HG02610 (cell line): ENCODE measurements at regions not wholly inside any gene's neighbourhood (a gene's known extent, or its start where the extent isn't known, plus 50 kb on each side); places are given as distances from the start of the nearest gene placed in this dataset.
"Not testable (repeated sequence)": the region's sequence is repeated elsewhere in the genome, so short reads cannot be mapped to it uniquely, and the experiment has no call there.

Source experiments
- ATAC-seq: cut with Tn5 transposase; IDR thresholded peaks from one replicate; pipeline ENCODE4 v1.9.1; 2021; ENCODE audit warnings: mild to moderate bottlenecking, moderate library complexity; ENCODE audit not compliant: unreplicated experiment

- ATAC-seq = no peak
These were observed 655.2 kb downstream of the FAM133A start for GRCh38 chrX:94329182-94329581.

- not testable (repeated sequence) for ATAC-seq
These were observed 667.7 kb downstream of the FAM133A start for GRCh38 chrX:94341730-94342129.

DNA sequence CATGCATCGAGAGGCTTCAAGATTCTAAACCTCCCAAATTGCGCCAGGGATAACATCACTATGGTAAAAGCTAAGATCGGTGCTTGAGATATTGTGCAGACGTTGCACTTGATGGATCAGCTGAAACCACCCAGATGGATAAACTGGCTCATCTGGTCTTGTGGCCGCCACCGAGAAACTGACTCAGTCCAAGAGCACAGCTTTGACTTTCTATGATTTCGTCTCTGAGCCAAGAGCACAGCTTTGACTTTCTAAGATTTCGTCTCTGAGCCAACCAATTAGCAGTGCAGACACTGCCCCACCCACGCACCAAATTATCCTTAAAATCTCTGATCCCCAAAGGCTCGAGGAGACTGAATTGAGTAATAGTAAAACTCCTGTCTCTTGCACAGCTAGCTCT is 687.2 kb downstream of the FAM133A start:
- peak; percentile 63 for ATAC-seq

DNA sequence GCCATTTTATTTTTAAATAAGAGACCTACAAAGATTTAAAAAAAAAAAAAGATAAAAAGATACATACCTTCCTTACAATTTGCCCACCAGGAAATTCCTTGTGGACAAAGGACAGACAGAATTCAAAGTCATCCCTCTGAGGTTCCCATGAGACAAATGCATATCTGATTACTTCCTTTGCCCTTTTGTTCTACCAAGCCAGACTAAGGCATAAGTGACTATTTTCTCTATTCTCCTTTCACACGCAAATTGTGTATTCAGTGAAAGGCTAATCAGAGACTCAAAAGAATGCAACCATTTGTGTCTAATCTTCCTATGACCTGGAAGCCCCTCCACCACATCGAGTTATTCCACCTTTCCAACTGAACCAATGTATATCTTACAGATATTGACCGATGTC is 691.7 kb downstream of the FAM133A start:
- ATAC-seq = no peak

DNA sequence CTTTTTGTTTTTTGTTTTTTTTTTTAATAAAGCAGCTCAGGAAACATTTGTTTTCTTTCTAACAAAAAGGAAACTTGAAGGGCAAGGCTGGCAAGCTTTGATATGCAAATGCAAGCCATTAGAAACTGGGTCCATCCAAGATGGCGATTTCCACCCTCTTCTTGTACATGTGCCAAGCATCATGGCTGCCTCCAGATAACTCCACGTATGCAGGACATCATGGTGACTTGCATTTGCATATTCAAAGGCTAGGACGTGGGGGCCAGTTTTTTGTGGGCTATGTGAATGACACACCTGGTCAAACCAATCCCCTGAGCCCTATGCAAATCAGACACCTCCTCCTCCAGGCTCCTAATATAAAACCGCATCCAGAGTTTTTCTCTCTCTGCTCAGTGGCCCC is 692.6 kb downstream of the FAM133A start:
- ATAC-seq = no peak

- ATAC-seq = no peak
These were observed 715.0 kb downstream of the FAM133A start for GRCh38 chrX:94389044-94389443.

GRCh38 chrX:94400488-94400887 is 726.5 kb downstream of the FAM133A start:
- peak; percentile 99 for ATAC-seq

DNA sequence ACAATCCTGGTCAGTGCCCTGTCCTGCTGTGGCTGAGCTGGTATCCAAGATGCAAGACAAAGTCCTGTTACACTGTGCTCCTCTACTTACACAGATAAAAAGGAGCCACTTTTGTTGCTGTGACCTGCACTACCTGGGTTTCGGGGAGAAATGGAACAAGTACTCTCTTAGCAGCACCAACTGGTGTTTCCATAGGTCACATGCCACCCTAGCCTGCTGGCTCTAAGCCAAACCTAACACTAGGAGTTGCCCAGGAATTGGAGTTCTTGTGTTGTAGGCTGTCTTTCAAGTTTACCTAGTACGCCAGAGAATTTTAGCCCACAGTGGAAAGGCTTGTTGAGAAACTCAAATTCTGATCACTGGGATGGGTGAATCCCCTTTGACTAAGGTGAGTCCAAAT is 727.4 kb downstream of the FAM133A start:
- ATAC-seq = no peak

- no peak for ATAC-seq
These were observed 740.7 kb downstream of the FAM133A start for GRCh38 chrX:94414746-94415145.

DNA sequence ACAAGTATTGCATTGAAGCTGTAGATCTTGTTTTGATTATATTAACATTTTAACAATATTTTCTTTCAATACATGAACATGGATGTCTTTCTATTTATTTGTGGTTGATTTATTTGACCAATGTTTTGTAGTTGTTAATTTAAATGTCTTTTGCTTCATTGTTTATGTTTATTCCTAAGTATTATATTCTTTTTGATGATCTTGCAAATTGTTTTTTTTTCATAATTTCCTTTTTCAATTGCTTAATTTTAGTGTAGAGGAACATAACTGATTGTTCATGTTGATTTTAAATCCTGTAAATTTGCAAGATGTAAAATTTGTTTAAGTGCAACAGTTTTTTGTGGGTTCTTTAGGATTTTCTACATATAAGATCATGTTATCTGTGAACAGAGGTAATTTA is 744.1 kb downstream of the FAM133A start:
- no peak for ATAC-seq

DNA sequence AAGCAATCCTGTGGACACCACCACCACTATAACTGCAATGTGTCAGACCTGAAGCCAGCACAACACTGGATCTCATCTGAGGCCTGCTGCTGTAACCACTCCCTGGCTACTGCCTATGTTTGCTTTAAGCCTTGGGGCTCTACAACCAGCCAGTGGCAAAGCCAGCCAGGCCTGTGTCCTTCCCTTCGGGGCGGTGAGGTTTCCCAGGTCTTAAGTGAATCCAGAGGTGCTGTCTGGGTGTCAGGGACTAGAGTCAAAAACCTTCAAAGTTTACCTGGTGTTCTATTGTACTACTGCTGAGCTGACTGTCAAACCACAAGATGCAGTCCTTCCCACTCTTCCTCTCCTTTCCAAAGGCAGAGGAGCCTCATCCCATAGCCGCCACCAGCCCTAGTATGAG is 750.5 kb downstream of the FAM133A start:
- no peak for ATAC-seq

DNA sequence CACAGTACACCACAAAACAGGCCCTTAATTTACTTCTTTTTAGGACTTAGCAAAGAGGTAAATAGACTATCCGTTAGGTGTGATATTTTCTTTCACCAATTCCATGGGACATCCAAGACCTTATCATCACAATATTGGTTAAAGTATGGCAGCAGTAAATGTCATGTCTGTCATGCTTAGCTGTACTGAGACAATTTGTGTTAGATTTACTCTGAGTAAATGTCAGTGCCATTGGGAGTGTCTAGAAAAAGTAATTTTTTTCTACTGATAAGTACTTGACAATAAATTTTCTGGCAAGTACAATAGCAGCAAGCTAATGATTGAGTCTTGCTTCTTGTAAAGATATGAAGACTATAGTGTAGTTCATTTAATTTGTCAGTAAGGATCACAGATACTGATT is 756.1 kb downstream of the FAM133A start:
- ATAC-seq = no peak

DNA sequence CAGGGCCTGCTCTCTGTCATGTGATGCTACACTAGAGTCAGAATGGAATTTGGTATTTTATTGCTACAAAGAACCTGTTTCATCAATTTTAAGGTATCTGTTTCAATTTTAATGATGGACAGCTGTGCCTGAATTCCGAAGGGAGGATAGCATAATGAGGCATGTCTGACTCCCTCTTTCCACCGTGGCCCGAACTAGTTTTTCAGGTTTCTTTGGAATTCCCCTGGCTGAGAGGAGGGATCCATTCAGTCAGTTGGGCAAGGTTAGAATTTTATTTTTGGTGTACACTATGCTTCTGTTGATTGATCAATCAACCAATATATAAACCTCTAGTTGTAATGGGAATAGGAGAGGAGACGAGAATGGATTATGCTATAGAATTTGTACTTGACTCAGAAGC is 761.8 kb downstream of the FAM133A start:
- no peak for ATAC-seq

GRCh38 chrX:94454159-94454558 is 780.2 kb downstream of the FAM133A start:
- no peak for ATAC-seq

GRCh38 chrX:94454606-94455005 is 780.6 kb downstream of the FAM133A start:
- ATAC-seq = no peak

- no peak for ATAC-seq
These were observed 781.8 kb downstream of the FAM133A start for GRCh38 chrX:94455782-94456181.

- ATAC-seq = no peak
These were observed 818.5 kb downstream of the FAM133A start for GRCh38 chrX:94492541-94492940.

GRCh38 chrX:94493405-94493804 is 819.4 kb downstream of the FAM133A start:
- ATAC-seq = no peak

DNA sequence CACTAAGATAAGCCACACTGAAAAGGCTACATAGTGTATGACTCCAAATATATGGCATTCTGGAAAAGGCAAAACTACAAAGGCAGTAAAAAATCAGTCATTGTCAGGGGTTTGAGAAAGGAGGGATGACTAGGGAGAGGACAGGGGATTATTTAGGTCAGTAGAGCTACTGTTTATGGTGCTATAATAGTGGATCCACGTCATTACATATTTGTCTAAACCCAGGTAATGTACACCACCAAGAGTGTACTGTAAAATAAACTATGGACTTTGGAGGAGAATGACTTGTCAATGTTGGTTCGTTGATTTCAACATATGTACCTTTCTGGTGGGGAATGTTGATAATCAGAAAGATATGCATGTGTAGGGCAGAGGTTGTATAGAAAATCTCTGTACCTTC is 837.6 kb downstream of the FAM133A start:
- ATAC-seq = no peak

DNA sequence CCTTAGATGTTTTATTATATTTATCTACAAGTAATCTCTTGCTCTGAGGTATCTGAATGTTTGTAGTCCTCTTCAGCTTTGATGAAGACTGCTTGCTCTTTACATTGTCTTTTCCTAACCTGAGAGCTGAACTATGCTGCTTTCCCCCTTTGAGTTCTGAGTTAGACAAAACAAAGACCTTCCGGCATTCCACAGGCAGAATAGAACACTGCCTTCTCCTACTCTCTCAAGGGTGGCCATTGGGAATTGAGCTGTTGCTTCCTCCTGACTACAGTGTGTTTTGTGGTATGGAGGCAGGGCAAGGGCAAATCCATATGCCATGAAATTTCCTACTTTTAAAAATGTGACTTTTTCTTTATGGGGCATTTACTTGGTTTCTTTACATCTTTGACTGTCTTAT is 841.0 kb downstream of the FAM133A start:
- no peak for ATAC-seq

- ATAC-seq = no peak
These were observed 850.9 kb downstream of the FAM133A start for GRCh38 chrX:94524867-94525266.

DNA sequence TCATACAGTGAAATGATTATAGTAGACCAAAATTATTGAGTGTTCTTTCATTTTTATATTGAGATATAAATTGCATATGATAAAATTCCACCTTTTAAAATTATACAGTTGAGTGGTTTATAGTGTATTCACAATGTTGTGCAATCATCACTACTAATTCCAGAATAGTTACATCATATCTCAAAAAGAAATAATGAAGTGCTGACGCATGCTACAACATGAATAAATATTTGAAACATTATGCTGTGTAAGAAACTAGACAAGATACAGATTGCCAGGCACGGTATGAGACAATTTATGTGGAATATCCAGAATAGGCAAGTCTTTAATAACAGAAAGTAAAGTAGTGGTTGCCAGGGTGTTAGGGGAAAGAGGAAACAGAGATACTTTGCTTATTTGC is 871.7 kb downstream of the FAM133A start:
- no peak for ATAC-seq

DNA sequence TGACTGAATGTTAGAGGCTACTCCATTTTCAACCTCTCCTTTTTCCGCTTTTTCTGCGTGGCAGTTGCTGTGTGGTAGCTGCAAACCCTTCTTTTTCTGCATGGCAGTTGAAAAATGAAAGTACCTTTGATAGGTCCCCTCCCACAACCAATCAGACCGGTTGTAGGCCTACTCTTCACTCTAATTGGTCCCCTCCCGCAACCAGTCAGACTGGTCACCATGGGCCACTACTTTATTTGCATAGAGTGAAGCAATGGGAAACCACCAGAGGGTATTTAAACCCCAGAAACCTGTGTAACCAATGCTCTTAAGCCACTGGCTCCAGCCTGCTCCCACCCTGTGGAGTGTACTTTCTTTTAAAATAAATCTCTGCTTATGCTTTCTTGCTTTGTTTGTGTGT is 877.8 kb downstream of the FAM133A start:
- ATAC-seq = no peak

- ATAC-seq = no peak
These were observed 886.9 kb downstream of the FAM133A start for GRCh38 chrX:94560930-94561329.
